GM23338 (cell line): ENCODE measurements at regions not wholly inside any gene's neighbourhood (a gene's known extent, or its start where the extent isn't known, plus 50 kb on each side); places are given as distances from the start of the nearest gene placed in this dataset.

ENCODE experiments used
- ATAC-seq: fragments of 200-7000 bp; cut with Tn5 transposase; 3 replicates; pipeline ENCODE4 v1.9.1; 2020
- DNase-seq: peaks from one replicate; pipeline ENCODE4 v3.0.0-alpha.2; 2015; ENCODE audit warnings: low spot score
- H2AFZ ChIP-seq: fragments of 200-600 bp; sonication (generic); 2 replicates; pipeline ENCODE4 v1.8.0; 2016; ENCODE audit warnings: antibody characterized with exemption, mild to moderate bottlenecking, moderate library complexity
- H3F3A ChIP-seq: fragments of 200-600 bp; sonication (generic); replicated peaks from 2 replicates; pipeline ENCODE4 v1.8.0; 2017; ENCODE audit warnings: antibody characterized with exemption, mixed run types, low read depth
- H3K27ac ChIP-seq: fragments of 200-600 bp; sonication (generic); 2 replicates; pipeline ENCODE4 v1.6.1; 2016; ENCODE audit warnings: low read depth
- H3K27me3 ChIP-seq: fragments of 200-600 bp; sonication (generic); 2 replicates; pipeline ENCODE4 v1.8.0; 2016; ENCODE audit warnings: mild to moderate bottlenecking, mixed run types, moderate library complexity; ENCODE audit not compliant: insufficient read depth
- H3K36me3 ChIP-seq: fragments of 200-600 bp; sonication (generic); 2 replicates; pipeline ENCODE4 v1.8.0; 2016; ENCODE audit warnings: mild to moderate bottlenecking; ENCODE audit not compliant: insufficient read depth
- H3K4me1 ChIP-seq: fragments of 200-600 bp; sonication (generic); 2 replicates; pipeline ENCODE4 v1.8.0; 2016; ENCODE audit warnings: mild to moderate bottlenecking, moderate library complexity; ENCODE audit not compliant: insufficient read depth
- H3K4me2 ChIP-seq: fragments of 200-600 bp; sonication (generic); 2 replicates; pipeline ENCODE4 v1.7.1; 2017; ENCODE audit warnings: mixed run types
- H3K4me3 ChIP-seq: fragments of 200-600 bp; sonication (generic); 2 replicates; pipeline ENCODE4 v1.6.1; 2016; ENCODE audit warnings: mixed run types
- H3K79me2 ChIP-seq: fragments of 200-600 bp; sonication (generic); replicated peaks from 2 replicates; pipeline ENCODE4 v1.8.0; 2017; ENCODE audit warnings: mild to moderate bottlenecking; ENCODE audit not compliant: insufficient read depth
- H3K9me2 ChIP-seq: fragments of 200-600 bp; sonication (generic); 2 replicates; pipeline ENCODE4 v1.8.0; 2017; ENCODE audit not compliant: insufficient read depth
- H4K20me1 ChIP-seq: fragments of 200-600 bp; sonication (generic); replicated peaks from 2 replicates; pipeline ENCODE4 v1.8.0; 2017; ENCODE audit warnings: mild to moderate bottlenecking; ENCODE audit not compliant: insufficient read depth
- H3K27ac Mint-ChIP-seq: 2 replicates; pipeline ENCODE4 v1.8.0; 2020; ENCODE audit warnings: inconsistent platforms, mild to moderate bottlenecking, moderate library complexity, mixed read lengths
- H3K27me3 Mint-ChIP-seq: 3 replicates; pipeline ENCODE4 v1.8.0; 2022; ENCODE audit warnings: low read depth, mild to moderate bottlenecking, moderate library complexity, mixed read lengths, inconsistent platforms; ENCODE audit not compliant: insufficient read depth, poor library complexity
- H3K36me3 Mint-ChIP-seq: 3 replicates; pipeline ENCODE4 v1.8.0; 2021; ENCODE audit warnings: low read depth, mild to moderate bottlenecking, inconsistent platforms, moderate library complexity, mixed read lengths
- H3K4me1 Mint-ChIP-seq: 3 replicates; pipeline ENCODE4 v1.8.0; 2020; ENCODE audit warnings: mild to moderate bottlenecking, inconsistent platforms, mixed read lengths
- H3K4me3 Mint-ChIP-seq: 3 replicates; pipeline ENCODE4 v1.8.0; 2021; ENCODE audit warnings: moderate library complexity, mild to moderate bottlenecking, inconsistent platforms, mixed read lengths
- H3K9me3 Mint-ChIP-seq: 3 replicates; pipeline ENCODE4 v1.8.0; 2020; ENCODE audit warnings: moderate library complexity, mild to moderate bottlenecking, inconsistent platforms, mixed read lengths
- CREB1 ChIP-seq: fragments of 250-450 bp; sonication (Bioruptor Pico); IDR thresholded peaks from 2 replicates; pipeline ENCODE4 v1.5.0; 2020; ENCODE audit warnings: low read depth, mild to moderate bottlenecking, moderate library complexity
- EZH2 ChIP-seq: fragments of 200-600 bp; sonication (generic); IDR thresholded peaks from one replicate; pipeline ENCODE4 v1.8.0; 2017; ENCODE audit warnings: antibody characterized with exemption, mild to moderate bottlenecking, low read depth; ENCODE audit not compliant: unreplicated experiment
- EZH2phosphoT487 ChIP-seq: fragments of 200-600 bp; sonication (generic); IDR thresholded peaks from one replicate; pipeline ENCODE4 v1.8.1; 2018; ENCODE audit warnings: antibody characterized with exemption; ENCODE audit not compliant: unreplicated experiment
- POLR2AphosphoS5 ChIP-seq: IDR thresholded peaks from 2 replicates; pipeline ENCODE4 v1.6.1; 2016; ENCODE audit warnings: antibody characterized with exemption, low read depth
- STAT1 ChIP-seq: IDR thresholded peaks from one replicate; pipeline ENCODE4 v1.6.1; 2016; ENCODE audit warnings: antibody characterized with exemption; ENCODE audit not compliant: unreplicated experiment
- ZNF114 ChIP-seq: fragments of 250-450 bp; sonication (Bioruptor Pico); IDR thresholded peaks from 2 replicates; pipeline ENCODE4 v1.5.0; 2020; ENCODE audit warnings: mild to moderate bottlenecking, moderate library complexity
- ZNF331 ChIP-seq: fragments of 250-450 bp; sonication (Bioruptor Pico); IDR thresholded peaks from 2 replicates; pipeline ENCODE4 v1.5.0; 2020; ENCODE audit warnings: low read depth, mild to moderate bottlenecking, moderate library complexity
- TF ChIP-seq, protein P1 (sequence below), 2 experiments: fragments of 200-600 bp in 1 of 2; sonication (generic) in 1 of 2; conservative IDR thresholded peaks; 2 replicates each; pipeline versions ENCODE4 v1.5.1 to v1.6.1; 2016 to 2017; ENCODE audit warnings: antibody characterized with exemption in 2 of 2, low read depth in 2 of 2, mild to moderate bottlenecking in 2 of 2, moderate library complexity in 1 of 2
- TF ChIP-seq, protein P2 (sequence below): fragments of 250-450 bp; sonication (Bioruptor Pico); IDR thresholded peaks from 2 replicates; pipeline ENCODE4 v1.5.0; 2020; ENCODE audit warnings: mild to moderate bottlenecking, moderate library complexity

DNA sequence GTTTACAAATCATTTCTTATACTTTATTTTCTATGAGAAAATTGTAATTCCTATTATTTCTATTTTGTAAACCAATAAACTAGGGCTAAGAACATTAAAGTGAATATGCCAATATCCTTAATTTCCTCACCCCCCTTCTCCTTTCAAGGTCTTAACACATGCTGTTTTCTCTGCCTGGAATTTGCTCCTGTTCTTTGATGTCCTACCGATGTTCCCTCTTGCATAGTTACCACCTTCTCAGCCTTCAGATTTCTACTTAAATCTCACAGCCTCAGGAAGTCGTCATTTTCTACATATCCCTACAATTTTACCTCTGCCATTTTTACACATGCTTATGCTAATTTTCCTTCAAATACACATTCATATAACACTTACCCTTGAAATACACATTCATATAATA is 890.9 kb upstream of the CDH8 start (continued):
- TF ChIP-seq, protein P1, sequence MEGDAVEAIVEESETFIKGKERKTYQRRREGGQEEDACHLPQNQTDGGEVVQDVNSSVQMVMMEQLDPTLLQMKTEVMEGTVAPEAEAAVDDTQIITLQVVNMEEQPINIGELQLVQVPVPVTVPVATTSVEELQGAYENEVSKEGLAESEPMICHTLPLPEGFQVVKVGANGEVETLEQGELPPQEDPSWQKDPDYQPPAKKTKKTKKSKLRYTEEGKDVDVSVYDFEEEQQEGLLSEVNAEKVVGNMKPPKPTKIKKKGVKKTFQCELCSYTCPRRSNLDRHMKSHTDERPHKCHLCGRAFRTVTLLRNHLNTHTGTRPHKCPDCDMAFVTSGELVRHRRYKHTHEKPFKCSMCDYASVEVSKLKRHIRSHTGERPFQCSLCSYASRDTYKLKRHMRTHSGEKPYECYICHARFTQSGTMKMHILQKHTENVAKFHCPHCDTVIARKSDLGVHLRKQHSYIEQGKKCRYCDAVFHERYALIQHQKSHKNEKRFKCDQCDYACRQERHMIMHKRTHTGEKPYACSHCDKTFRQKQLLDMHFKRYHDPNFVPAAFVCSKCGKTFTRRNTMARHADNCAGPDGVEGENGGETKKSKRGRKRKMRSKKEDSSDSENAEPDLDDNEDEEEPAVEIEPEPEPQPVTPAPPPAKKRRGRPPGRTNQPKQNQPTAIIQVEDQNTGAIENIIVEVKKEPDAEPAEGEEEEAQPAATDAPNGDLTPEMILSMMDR (conservative IDR thresholded peaks at IDR 0.05; ENCODE audit: low read depth in 2 of 2): no peak
- TF ChIP-seq EZH2phosphoT487 (no peak), EZH2 (no peak)

DNA sequence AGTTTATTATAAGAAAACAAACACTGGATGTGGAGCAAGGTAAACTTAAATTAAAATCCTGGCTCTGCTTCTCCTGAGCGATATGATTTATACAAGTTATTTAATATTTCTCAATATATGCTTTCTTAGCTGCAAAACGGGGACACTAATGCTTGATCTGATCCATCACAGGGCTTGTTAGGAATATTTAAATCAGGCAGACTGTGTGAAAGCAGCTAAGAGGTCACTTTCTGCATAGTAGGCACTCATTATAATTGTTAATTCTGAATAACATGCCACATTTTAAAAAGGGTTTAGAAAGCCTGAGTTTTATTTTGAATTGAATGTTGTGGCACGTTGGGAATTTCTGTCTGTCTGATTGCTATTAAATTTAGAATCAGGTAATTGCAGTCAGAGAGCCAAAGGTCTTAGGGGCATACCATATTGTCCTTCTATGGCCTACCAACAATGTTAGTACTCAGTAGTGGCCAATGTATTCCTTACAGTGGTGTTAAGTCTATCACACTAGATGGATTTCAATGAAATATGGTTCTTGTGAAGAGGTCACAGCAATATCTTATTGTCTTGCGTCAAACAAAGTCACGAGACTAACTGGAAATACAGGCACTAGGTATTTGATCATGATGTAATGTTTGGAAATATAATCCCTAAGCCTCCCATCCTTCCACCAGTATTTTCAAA is 890.0 kb upstream of the CDH8 start:
- no peaks in the 10 kb centered on the region for H3F3A ChIP-seq
- Mint-ChIP-seq H3K27me3 (no peaks in the 10 kb centered on the region), H3K4me3 (no peak overlapping the region), H3K27ac (no peak overlapping the region), H3K36me3 (no peaks in the 10 kb centered on the region), H3K9me3 (no peaks in the 10 kb centered on the region), H3K4me1 (peaks cover 25% of the 10 kb centered on the region)
- H3K36me3 ChIP-seq: no peaks in the 10 kb centered on the region
- no peak overlapping the region for H3K4me3 ChIP-seq
- H3K4me2 ChIP-seq: no peak overlapping the region
- TF ChIP-seq EZH2: no peak
- TF ChIP-seq STAT1: no peak
- TF ChIP-seq, protein P1 (conservative IDR thresholded peaks at IDR 0.05; ENCODE audit: low read depth in 2 of 2): no peak
- TF ChIP-seq ZNF114 (CRISPR knock-in tag): no peak
- TF ChIP-seq CREB1 (CRISPR knock-in tag): no peak
- no peak for TF ChIP-seq ZNF331 (CRISPR knock-in tag)
- TF ChIP-seq, protein P2, sequence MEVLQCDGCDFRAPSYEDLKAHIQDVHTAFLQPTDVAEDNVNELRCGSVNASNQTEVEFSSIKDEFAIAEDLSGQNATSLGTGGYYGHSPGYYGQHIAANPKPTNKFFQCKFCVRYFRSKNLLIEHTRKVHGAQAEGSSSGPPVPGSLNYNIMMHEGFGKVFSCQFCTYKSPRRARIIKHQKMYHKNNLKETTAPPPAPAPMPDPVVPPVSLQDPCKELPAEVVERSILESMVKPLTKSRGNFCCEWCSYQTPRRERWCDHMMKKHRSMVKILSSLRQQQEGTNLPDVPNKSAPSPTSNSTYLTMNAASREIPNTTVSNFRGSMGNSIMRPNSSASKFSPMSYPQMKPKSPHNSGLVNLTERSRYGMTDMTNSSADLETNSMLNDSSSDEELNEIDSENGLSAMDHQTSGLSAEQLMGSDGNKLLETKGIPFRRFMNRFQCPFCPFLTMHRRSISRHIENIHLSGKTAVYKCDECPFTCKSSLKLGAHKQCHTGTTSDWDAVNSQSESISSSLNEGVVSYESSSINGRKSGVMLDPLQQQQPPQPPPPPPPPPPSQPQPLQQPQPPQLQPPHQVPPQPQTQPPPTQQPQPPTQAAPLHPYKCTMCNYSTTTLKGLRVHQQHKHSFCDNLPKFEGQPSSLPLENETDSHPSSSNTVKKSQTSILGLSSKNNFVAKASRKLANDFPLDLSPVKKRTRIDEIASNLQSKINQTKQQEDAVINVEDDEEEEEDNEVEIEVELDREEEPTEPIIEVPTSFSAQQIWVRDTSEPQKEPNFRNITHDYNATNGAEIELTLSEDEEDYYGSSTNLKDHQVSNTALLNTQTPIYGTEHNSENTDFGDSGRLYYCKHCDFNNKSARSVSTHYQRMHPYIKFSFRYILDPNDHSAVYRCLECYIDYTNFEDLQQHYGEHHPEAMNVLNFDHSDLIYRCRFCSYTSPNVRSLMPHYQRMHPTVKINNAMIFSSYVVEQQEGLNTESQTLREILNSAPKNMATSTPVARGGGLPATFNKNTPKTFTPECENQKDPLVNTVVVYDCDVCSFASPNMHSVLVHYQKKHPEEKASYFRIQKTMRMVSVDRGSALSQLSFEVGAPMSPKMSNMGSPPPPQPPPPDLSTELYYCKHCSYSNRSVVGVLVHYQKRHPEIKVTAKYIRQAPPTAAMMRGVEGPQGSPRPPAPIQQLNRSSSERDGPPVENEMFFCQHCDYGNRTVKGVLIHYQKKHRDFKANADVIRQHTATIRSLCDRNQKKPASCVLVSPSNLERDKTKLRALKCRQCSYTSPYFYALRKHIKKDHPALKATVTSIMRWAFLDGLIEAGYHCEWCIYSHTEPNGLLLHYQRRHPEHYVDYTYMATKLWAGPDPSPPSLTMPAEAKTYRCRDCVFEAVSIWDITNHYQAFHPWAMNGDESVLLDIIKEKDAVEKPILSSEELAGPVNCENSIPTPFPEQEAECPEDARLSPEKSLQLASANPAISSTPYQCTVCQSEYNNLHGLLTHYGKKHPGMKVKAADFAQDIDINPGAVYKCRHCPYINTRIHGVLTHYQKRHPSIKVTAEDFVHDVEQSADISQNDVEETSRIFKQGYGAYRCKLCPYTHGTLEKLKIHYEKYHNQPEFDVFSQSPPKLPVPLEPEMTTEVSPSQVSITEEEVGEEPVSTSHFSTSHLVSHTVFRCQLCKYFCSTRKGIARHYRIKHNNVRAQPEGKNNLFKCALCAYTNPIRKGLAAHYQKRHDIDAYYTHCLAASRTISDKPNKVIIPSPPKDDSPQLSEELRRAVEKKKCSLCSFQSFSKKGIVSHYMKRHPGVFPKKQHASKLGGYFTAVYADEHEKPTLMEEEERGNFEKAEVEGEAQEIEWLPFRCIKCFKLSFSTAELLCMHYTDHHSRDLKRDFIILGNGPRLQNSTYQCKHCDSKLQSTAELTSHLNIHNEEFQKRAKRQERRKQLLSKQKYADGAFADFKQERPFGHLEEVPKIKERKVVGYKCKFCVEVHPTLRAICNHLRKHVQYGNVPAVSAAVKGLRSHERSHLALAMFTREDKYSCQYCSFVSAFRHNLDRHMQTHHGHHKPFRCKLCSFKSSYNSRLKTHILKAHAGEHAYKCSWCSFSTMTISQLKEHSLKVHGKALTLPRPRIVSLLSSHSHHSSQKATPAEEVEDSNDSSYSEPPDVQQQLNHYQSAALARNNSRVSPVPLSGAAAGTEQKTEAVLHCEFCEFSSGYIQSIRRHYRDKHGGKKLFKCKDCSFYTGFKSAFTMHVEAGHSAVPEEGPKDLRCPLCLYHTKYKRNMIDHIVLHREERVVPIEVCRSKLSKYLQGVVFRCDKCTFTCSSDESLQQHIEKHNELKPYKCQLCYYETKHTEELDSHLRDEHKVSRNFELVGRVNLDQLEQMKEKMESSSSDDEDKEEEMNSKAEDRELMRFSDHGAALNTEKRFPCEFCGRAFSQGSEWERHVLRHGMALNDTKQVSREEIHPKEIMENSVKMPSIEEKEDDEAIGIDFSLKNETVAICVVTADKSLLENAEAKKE (CRISPR knock-in tag): no peak
- no peak for TF ChIP-seq EZH2phosphoT487
- no peak for TF ChIP-seq POLR2AphosphoS5
- no peaks in the 10 kb centered on the region for H3K79me2 ChIP-seq
- ATAC-seq (no peak), DNase-seq (no peak)
- H3K9me2 ChIP-seq: no peaks in the 10 kb centered on the region
- no peak overlapping the region for H2AFZ ChIP-seq
- no peaks in the 10 kb centered on the region for H3K27me3 ChIP-seq
- no peaks in the 10 kb centered on the region for H4K20me1 ChIP-seq
- peaks cover 8% of the 10 kb centered on the region; the same call in 1 of the 2 replicates for H3K4me1 ChIP-seq
- no peak overlapping the region for H3K27ac ChIP-seq
